GM21367 (cell line): ENCODE measurements at regions not wholly inside any gene's neighbourhood (a gene's known extent, or its start where the extent isn't known, plus 50 kb on each side); places are given as distances from the start of the nearest gene placed in this dataset.
"Not testable (repeated sequence)": the region's sequence is repeated elsewhere in the genome, so short reads cannot be mapped to it uniquely, and the experiment has no call there.

Experiments used
- ATAC-seq: cut with Tn5 transposase; IDR thresholded peaks from one replicate; pipeline ENCODE4 v1.9.1; 2021; ENCODE audit not compliant: unreplicated experiment

DNA sequence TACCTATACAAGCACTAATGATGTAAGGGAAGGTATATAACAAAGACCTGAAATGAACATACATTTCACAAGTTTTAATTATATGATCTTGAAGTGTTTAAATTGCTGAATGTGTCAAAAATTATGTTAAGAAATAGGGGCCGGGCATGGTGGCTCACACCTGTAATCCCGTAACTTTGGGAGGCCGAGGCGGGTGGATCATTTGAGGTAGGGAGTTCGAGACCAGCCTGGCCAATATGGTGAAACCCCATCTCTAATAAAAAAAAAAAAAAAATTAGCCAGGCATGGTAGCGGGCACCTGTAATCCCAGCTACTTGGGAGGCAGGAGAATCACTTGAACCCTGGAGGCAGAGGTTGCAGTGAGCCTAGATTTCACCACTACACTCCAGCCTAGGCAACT, 537.4 kb upstream of the STEAP1 start:
- not testable (repeated sequence) for ATAC-seq

DNA sequence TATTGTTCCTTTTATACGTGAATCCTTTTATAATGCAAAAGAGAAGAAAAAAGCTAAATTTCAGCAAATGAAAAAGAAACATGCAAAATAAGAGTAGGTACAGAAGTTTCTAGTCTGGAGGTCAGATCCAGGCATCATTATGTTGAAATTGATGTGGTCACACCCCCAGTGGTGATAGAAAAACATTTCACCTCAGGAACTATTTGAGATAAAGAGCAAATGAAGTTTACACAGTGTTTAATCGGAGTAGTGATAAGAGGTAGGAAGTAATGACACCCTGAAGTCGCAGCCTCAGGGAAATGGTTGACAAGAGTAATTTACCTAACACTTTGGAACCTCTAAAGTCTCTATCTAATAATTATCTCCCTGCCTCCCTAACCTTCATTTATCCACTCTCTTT, 536.0 kb upstream of the STEAP1 start:
- ATAC-seq, result no peak

DNA sequence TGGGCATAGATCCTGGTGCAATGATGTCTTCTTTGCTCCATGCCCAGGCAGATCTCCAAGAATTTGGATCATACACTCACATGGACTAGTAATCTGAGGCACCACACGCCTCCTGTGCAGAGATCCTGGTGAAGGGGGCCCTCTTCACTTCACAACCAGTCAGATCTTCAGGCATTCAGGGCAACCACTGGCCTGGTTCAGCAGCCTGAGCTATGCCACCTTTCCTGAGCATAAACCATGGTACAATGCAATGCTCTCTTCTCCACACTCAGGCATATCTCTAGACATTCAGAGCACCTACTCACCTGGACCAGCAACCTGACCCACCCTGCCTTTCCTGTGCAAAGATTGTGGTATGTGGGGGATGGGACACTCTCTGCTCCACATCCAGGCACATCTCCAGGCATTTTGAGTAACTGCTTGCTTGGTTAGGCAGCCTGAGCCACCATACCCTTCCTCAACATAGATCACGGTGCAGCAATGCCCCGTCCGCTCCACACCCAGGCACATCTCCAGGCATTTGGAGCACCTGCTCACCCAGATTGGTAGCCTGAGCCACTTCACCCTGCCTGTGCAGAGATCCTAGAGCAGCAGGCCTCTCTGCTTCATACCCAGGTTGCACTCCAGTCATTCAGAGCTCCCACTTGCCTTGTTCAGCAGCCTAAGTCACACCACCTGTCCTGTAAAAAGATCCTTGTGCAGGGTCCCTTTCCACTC, 532.2 kb upstream of the STEAP1 start:
- no peak for ATAC-seq

DNA sequence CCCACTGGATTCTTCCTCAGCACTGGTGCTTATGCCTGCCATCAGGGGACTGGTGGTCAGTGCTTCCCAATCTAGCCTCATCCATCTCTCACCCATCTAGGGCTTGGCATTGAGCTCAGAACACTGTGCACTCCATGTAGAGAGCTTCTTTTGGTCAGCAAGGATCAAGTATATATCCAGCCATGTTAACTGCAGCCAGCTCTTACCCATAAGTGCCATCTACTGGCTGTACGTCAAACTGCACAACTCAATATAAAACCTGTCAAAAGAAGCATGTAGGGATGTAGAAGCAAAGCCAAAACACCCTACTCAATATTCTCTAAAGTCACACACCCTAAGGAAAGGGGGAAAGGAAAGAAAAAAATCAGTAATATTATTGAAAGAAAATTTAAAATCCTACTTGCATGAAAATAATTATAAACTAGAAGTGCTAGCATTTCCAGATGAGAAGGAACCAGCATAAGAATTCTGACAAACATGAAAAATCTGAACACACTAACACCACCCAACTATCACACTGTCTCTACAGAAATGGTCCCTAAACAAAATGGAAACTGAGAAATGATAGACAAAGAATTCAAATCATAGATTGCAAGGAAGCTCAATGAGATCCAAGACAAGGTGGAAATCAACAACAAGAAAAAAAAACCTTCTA, 531.1 kb upstream of the STEAP1 start:
- peak; percentile 96 for ATAC-seq

DNA sequence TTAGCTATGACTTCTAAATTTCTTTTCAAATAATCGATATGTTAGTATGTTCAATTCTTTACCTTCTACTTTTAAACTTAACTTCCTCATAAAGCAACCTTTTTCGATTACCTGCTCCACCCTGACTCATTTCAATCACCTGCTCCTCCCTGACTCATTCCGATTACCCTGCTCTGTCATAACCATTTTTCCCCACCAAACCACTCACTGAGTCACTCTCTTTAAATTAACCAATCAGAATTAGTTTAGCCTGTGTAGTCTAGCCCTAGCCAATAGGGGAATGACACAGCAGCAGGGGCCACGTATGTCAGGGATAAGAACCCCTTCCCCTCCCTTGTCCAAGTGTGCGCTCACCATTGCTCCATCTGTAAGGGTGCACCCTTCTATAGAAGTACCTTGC, 530.1 kb upstream of the STEAP1 start:
- not testable (repeated sequence) for ATAC-seq

DNA sequence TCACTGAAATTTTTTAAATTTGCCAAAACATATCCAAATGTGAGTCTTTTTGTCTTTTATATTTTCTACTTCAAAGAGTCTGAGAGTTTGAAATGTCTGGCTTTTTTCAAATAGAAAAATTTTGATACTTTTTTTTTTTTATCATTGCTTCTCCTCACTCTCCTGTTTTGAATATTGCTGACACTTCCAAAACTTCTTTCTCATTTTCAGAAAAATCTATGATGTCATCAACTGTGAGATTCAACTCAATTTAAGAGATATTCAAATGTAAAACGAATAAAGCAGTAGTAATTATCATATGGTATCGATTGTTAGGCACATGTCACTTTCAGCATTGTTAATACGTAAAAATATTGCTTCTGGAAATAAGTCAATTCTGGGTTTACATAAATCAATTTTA, 505.8 kb upstream of the STEAP1 start:
- no peak for ATAC-seq

DNA sequence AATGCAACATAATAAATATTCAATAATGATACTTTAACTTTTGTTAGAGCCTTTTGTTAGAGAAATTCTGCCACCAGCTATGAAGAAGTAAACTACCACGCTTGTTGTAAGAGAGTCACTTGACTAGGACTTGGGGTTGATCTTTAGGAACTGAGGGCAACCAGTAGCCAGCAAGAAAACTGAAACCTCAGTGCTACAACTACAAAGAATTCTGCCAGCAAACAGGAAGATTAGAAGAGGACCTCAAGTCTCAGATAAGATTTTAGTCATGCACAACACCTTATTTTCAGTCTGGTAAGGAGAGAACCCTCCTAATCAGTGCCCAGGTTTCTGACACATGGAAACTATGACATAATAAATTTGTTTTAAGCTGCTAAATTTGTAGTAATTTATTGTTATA, 498.3 kb upstream of the STEAP1 start:
- no peak for ATAC-seq

DNA sequence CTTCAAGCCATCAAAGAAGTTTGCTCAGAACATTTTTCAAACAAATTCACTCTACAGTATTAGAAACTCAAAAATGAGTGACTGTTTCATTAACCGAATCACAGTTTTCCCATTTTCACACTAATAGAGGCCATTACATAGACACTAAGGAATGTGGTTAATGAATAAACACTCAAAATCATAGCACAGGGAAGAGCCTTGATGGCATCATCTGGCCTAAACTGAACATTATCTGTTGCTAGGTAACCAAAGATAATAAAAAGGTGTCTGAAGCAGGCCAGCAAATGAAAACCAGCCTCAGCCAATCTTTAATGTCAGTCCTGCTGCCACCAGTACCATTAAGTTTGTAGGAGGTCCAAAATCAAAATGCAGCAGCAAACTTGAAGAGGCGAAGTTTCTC, 492.4 kb upstream of the STEAP1 start:
- ATAC-seq, result no peak

DNA sequence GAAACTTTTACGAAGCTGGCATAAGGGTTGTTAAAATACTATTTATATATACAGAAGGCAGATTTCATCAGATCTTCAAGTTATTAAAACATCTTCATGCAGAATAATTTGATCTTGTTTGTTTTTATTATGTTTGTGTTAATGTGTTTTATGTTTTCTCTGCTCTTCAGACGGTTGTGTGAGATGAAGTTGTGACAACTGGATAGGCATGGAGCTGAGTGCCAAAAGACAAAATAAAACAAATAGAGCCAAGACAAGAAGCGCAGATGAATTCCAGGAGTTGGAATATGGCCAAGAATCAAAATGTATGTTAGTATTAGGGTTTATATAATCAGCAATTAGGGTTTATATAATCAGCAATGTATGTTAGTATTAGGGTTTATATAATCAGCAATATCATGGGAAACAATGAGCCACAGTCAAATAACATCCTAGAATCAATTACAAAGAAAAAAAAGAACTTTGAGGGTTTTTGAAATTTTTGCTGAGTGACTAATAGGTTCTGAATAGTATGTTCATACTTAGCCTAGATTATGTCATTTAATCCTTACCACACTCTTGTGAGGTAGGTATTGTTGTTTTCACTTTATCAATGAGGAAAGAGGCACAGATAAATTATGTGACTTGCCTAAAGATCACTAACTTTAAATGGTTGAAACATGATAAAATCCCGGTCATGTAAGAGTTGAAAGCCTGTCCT, 488.0 kb upstream of the STEAP1 start:
- no peak for ATAC-seq

DNA sequence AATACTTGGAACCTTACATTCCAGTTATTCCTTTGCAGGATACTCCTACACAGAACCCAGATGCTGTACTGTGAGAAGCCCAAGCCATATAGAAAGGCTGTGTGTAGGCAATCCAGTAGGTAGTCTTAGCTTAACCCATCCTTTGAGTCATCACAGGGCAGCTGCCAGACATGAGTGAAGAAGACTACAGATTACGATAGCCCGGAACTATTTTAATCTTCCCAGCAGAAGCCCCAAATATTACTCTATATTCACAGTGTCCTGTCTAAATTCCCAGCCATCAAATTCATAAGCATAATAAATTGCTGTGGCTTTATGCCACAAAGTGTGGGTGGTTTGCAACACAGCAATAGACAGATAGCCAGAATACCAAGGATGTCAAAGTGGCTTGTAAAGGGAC, 474.1 kb upstream of the STEAP1 start:
- ATAC-seq, result no peak

DNA sequence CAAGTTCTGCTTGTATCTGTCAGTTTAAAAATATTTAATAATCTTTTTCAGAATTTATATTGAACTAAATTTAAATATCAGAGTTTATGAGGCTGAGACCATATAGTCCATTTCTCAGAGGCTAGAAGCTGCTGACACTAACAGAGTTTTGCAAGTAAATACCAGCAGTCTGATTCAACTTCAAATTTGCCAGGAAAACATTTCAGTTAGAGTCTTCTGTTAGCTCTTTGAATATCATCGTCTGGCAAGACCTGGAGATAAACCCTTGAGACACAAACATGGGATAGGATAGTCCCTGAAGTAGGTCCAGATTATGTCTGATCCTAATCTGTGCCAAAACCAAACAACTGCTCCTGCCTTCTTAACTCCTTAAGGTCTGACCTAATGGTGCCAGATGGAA, 472.8 kb upstream of the STEAP1 start:
- ATAC-seq, result no peak

DNA sequence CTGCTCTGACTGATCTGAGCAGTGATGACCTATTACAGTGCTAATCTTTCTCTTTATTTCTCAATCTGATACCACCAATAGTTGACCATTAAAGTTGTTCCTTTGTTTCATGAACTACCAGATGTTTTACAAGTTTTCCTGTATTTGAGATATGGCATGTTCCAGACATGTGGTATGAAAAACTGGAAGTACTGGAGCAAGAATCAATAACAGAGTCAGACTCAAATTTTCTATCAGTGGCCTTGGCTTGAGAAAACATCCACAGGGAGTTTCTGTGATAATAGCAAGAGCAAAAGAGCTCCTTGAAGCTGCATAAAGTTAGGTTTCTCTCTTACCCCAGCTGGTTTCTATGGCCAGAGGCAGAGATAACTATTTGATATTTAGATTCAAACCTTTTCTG, 469.0 kb upstream of the STEAP1 start:
- no peak for ATAC-seq

DNA sequence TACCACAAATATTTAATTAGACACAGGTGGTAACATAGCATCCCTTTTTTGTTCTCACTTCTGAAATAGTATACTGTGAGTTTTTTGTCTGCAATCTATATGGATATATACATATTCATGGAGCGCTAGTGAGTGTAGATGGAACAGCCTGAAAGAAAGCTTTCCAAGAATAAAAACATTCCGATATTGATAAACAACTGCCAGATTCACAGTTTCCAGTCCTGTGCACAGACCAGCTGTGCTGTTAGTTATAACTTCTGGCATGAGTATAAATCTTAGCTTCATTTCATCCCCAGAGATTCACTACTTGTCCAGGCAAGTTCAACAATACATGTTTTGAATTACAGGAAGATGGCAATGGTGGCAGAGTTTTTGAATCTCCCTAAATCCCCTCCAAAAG, 467.1 kb upstream of the STEAP1 start:
- ATAC-seq, result no peak

DNA sequence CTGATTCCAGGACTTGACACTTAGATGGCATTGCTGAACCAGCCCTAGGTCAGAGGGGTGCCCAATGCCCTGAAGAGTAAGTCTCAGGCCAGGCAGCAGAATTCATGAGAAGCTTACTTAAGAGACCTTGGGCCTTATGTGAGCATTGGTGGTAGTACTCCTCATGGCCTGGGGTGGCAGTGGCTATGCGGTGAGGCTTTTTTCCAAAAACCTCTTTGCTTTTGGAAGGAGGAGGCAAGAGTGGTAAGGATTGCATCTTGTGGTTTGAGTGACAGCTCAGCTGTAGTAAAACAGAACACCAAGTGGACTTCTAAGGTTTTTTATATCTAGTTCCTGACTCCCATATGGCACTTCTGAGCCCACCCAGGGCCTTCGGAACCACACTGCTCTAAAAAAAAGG, 459.0 kb upstream of the STEAP1 start:
- ATAC-seq, result no peak

DNA sequence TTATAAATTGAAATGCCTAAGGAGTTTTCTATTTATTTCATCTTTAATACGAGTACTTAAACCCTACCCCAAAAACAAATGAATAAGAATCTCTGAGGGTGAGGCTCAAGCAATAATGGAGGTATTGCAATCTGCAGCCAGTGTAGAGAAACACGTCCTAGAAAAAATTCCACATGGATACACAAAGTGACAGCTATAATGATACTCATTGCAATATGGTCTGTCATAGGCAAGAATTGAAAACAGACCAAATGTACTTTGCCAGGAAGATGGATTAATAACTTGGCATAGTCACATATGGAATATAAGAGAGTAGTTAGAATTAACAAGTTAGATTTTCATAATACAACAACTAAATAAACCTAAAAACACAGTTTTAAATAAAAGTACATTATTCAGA, 440.1 kb upstream of the STEAP1 start:
- no peak for ATAC-seq

DNA sequence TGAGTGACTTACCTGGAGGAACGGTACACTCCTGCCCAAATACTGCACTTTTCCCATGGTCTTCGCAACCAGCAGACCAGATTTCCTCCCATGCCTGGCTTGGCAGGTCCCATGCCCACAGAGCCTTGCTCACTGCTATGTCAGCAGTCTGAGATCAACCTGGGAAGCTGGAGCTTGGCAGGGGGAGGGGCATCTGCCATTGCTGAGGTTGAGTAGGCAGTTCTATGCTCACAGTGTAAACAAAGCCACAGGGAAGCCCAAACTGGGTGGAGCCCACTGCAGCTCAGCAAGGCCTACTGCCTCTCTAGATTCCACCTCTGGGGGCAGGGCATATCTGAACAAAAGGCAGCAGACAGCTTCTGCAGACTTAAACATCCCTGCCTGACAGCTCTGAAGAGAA, 435.3 kb upstream of the STEAP1 start:
- ATAC-seq, result not testable (repeated sequence)

DNA sequence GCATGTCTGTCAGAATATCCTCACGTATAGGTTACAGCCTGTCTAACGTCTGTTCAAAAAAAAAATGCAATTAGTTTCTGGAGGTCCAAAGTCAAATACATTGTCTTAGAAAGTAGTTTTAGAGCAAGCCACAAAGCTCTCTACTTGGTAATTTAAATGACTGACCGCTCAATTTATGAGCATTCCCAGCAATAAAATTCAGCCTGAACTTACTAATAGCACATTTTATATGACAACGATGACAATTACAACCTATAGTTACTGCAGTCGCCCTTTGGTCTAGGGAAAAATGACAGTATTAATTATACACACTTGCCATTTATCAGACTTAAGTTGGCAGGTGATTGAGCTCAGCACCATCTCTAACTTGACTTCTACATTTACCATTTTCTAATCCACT, 425.8 kb upstream of the STEAP1 start:
- no peak for ATAC-seq

DNA sequence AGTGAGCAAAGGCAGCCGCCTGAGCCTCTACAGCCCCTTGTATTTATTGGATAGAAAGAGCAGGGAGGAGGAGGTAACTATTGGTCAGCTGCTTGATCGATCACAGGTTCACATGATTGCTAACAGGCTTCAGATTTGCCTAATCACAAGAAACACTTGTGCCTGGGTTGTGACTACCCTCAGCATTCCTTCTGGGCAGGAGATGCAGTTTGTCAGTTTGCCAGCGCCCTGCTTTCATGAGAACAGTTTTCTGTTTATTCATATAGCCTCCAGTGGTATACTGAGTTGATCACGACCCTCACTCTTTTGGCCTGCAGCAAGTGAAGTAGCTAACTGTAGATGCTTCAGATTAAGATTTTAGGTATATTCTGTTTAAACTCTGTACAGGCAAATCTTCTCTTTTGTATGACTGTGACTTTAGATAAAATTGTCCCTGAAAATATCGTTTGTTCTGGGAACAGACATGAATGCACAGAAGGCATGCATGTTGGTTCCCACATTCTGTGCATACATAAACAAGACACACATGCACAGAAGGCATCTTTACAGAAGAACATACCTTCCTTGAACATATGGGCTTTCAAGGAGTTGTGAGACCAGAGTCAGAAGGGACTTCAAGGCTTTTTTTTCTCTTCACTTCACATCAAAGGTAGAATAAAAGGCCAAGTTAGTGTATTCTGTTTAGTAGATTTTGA, 422.4 kb upstream of the STEAP1 start:
- ATAC-seq, result no peak

DNA sequence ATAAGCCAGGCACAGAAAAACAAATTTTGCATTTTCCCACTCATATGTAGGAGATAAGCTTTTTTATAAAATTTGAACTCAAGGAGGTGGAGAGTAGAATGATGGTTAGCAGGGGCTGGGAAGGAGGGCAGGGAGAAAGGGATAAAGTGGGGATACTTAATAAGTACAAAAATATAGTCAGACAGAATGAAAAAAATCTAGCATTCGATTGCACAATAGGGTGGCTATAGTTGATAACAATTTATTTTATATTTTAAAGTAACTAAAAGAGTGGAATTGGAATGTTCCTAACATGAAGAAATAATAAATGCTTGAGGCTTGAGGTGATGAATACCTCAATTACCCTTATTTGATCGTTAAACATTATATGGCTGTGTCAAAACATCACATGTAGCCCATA, 415.7 kb upstream of the STEAP1 start:
- ATAC-seq, result no peak

DNA sequence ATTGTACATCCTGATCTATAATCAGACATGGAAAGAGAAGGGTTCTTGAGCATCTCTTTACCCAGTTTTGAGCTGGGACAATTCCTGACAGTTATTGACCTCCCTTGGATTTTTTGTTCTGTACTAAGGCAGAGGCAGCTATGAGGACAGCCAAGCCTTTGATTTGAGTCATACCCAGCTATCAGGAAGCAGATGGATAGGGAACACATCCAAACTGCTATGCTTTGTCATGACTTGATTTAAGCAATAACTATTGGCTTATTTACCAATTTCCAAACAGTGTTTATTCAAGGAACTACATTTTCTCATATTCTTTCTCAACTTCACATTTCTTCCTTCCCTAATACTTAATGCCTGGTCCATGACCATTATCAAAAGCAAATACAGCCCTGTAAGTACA, 396.4 kb upstream of the STEAP1 start:
- no peak for ATAC-seq

DNA sequence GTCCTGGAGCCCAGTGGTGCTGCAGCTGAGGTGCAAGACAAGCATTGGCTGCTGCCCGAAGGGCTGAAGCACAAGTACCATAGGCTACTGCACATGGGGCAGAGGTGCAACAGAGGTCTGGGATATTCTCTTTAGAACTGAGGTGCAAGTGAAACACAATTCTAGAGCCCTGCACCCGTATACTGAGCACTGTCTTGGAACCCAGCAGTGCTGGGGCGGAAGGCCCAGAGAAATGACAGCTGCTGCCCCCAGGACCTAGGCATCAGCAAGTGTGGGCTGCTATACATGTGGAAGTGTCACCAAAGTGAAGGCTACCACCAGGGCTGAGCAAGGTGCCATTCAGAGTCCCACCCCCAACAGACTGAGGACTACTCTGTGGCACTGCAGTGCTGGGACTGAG, 393.6 kb upstream of the STEAP1 start:
- ATAC-seq, result no peak

DNA sequence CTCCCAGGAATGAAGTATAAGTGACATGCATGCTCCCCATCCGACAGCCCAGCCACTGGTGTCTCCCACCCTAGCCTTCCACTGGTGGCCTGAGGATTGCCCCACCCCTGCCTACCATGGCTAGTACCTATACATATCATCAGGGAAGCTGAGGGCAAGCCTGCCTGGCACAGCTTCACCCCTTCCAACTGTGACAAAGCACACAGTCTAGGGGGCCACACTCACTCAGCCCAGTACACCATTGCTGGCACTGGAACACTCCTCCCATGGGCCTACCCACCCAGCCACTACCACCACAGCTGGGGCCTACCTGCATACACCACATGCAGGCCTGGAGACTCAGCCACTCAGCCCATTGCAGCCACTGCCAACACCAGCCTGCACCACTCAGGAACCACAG, 393.1 kb upstream of the STEAP1 start:
- no peak for ATAC-seq
